ENCODE measurements at regions not wholly inside any gene's neighbourhood (a gene's known extent, or its start where the extent isn't known, plus 50 kb on each side); places are given as distances from the start of the nearest gene placed in this dataset.

DNA sequence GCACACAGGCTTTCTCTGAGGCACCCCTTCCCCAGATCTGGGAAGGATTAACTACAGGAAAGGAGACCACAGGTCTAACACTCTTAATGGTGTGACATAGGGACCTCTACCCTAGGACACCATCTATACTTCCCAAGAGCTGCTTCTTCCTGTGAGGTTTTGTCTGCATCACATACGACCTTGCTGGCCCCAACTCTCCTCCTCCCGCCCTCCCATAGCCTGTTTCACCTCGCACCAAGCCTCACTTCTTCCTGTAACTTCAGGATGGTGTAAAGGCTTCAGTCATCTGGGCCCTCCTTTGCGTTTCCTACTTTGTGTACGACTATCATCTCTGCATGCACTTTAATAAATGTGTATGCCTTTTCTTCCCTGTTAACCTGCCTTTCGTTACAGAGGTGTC, 274.3 kb downstream of the KLF6 start:
- no peak for DNase-seq

DNA sequence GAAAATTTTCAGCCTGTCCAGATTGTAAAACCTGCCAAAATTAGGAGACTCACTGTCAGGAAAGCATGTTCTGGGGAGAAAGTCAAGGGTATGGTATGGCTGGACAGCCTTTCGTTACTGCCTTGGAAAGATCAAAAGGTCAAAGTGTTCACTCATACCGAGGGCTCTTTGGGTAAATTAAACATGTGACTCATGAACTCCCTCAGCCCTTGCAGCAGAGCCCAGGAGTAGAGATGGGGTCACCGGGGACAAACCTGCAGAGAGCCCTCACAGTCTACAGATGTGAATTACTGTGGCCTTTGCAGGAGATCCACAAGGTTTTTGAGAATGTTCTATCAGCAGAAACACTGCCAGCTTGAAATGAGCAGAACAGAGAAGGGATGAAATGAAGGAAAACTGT, 275.7 kb downstream of the KLF6 start:
- DNase-seq: no peak

GRCh38 chr10:3503299-3503698, 281.7 kb downstream of the KLF6 start:
- DNase-seq: no peak

- no peak for DNase-seq
These were observed 282.3 kb downstream of the KLF6 start for GRCh38 chr10:3502673-3503072.

GRCh38 chr10:3500408-3500856, 284.6 kb downstream of the KLF6 start:
- no peak for DNase-seq

DNA sequence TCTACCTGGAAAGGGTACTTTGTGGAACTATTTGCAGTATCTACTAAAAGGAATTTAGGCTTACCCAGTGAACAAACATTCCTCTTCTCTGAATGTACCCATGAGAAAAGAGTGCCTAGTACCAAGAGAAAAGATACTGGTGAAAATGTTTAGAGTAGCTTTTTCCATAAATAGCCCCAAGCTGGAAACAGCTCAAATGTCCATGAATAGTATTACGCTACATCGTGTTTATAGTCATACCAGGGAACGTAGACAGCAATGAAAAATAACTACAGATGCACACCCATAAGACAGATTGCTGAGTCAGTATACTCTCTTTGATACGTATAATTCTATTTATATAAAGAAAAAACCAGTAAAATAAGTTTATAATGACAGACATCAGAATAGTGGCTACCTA, 285.9 kb downstream of the KLF6 start:
- DNase-seq: no peak

- no peak for DNase-seq
These were observed 287.4 kb downstream of the KLF6 start for GRCh38 chr10:3497581-3497980.

DNA sequence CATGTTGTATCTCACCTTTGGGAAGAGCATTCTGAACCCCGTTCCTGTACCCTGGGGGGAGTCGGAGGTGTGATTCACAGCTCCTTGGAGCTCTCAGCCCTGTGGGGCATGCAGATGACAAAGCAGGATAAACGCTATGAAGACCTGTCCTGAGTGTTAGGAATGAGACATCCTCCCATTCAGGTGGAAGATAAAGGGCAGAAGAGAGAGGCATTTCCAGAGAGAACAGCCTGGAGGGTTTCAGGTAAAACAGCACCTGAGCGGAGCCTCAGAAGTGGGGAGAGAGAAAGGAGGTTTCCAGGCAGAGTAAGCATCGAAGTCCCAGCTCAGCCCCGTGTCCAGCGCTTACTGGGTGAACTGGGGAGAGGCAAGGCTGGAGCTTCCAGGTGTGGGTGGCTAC, 288.9 kb downstream of the KLF6 start:
- DNase-seq: no peak

- no peak for DNase-seq
These were observed 289.7 kb downstream of the KLF6 start for GRCh38 chr10:3495281-3495680.

GRCh38 chr10:3494838-3495230, 290.2 kb downstream of the KLF6 start:
- DNase-seq: no peak

GRCh38 chr10:3494131-3494837, 290.7 kb downstream of the KLF6 start:
- DNase-seq: no peak

DNA sequence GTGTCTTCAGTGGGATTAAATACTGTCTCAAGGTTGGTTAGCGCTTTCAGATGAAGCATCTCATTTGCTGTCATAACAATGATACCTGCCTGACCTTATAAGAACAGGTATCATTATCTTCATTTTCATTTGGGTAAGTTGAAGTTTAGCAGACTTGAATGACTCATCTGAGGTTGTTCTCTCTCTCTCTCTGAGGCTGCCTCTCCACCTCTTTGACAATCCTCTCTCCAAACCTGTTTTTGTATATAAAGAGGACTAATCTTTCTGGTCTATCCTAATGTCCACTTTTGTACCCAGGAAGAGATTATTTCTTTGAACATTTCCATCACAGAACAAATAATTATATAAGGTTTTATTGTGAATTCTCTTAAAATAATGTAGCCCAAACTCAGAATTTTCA, 291.4 kb downstream of the KLF6 start:
- DNase-seq: no peak

GRCh38 chr10:3491571-3491970, 293.4 kb downstream of the KLF6 start:
- no peak for DNase-seq

GRCh38 chr10:3487228-3487627, 297.8 kb downstream of the KLF6 start:
- no peak for DNase-seq

- DNase-seq: no peak
These were observed 298.5 kb downstream of the KLF6 start for GRCh38 chr10:3486346-3487065.

DNA sequence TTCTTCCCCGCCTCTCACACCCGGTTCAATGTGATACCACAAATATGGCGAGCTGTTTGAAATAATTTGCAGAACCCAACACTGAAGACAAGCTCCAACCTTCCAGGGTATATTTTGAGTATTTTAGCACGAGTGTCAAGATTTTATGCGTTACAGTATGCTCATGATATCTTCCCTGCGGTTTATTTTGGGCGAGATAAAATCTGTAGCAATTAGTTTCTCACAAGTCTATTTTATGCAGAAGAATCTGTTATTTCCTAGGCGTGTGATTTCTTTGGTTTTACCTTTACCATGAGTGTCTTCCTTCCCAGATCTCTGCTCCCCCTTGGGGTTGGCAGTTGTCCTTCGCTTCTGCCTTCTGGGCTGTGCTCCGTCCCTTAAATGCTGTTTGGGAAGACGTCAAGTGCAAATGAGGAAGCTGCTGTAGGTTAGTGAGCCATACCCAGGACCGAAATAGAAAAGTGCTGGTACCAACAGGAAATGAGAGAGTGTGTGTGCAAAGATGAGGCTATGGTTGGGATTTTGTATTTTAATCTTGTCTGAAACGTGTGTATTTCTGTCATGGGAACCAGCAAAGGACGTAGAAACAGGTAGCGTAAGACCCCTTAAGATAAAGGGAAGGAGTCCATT, 299.8 kb downstream of the KLF6 start:
- DNase-seq: no peak

DNA sequence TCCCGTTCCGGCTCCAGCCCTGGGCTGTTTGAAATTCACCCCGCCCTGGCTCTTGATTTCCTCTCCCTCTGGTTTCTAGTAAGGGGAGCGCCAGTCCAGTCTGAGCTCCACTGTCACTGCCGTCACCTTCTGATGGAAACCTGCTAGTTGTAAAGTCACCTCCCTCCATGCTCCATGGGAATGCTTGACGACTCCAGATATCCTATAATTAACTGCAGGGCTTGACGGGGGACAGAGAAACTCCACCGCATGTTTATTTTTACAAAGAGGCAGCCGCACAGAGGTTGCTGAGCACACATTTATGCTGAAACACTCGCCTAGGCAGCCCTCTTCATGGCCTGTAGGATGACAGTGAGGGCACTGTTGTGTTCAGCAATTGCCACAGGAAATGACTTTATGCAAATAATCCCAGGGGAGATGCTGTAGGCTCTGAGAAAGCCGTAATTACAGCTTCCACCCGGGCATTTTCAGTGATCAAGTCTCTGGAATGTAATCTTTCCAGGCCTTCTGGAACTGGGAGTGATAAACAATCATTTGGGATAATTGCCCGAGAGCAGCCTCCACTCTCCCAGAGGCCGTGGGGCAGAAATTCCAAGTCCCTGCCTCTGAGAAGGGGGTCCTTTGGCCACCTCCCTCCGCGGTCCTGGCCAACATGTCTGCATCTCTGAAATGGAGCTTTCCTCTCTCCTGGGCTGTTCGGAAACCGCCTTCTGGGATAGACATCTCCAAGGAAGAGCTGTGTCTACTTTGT, 300.5 kb downstream of the KLF6 start:
- DNase-seq: no peak

DNA sequence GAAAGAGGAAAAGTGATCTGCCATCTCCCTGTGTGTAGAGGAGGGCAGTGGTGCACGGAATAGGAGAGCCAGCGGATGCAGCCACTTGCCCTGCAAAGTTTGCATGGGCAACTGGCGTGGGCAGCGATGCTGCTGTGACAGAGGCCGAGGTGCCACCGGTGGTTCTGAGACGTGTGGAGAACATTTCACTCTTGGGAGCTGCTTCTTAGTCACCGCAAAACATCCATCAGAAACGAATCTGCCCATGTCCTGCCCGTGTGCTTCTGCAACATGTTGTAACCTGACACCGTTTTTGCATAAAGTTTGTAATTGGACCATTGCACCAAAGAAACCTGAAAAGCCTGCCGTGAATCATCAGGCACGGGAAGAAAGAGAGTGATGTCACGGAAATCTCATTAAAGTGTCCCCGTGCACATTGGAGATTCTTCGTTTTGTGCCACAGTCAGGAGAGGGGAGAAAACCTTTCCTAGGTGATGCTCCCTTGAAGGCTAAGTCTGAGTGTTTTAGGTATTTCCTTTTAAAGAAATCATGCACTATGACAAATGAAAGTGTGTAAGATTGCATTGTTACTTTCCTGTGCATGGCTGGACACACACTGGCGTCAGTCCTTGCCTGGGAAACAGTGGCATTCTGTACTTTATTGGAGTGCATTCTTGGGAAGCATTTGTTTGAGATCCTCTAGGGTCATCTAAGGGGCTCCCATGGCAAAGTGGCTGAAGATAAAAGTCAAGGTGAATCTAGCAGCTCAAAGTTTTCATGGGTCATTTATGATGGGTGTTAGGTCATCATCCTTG, 302.6 kb downstream of the KLF6 start:
- DNase-seq: no peak

GRCh38 chr10:3481496-3481895, 303.5 kb downstream of the KLF6 start:
- DNase-seq: no peak

- no peak for DNase-seq
These were observed 304.1 kb downstream of the KLF6 start for GRCh38 chr10:3480990-3481315.

DNA sequence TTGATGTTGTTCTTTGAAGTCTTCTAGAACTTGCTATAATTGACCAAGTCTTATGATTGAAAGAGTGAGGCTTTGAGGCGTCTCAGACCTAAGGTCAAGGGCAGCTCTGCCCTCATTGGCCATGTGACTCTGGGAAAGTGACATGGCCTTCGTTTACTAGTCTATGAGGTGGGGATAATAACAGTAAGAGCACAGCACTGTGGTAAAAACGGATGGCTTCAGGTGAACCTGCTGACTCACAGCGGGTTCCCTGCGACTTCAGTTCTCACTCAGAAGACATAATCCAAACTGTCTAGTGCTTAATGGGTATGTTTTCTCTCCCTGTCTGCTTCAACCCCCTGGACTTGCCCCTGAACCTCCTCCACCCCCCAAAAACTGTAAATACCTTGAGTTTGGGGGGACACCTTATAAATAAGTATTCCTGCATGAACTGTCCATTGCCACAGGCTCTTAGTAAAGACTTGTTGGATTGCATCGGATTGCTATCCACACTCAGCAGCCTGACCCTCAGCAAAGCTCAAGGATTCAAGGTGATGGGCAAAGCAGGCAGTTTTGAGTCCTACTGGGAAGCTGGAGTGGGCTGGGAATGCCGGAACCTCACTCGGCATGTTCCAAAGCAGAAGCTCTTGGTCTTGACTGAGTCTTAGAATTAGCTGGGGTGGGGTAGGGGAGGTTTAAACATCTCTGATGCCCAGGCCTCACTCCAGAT, 304.6 kb downstream of the KLF6 start:
- DNase-seq: no peak

- DNase-seq: no peak
These were observed 306.2 kb upstream of the PITRM1 start for GRCh38 chr10:3478632-3479240.

Measured in activated CD8-positive, alpha-beta memory T cell treated with anti-CD3 and anti-CD28 coated beads for 24 hours (primary cell).